Lung (tissue), 11 donors: ENCODE measurements at regions not wholly inside any gene's neighbourhood (a gene's known extent, or its start where the extent isn't known, plus 50 kb on each side); places are given as distances from the start of the nearest gene placed in this dataset.
A peak's percentile ranks its signal among the peaks of the same experiment; 100 is the strongest.

Experiments used
- ATAC-seq: fragments of 200-7000 bp; cut with Tn5 transposase; one replicate; pipeline ENCODE4 v1.9.1; 2020; ENCODE audit warnings: moderate number of reproducible peaks; ENCODE audit not compliant: insufficient read depth, low FRiP score
- DNase-seq, 3 donors: peaks; one replicate each; pipeline ENCODE4 v3.0.0-alpha.2; 2013 to 2017
- H3K27ac ChIP-seq, 2 donors: one replicate each; pipeline ENCODE4 v1.5.1; 2013; ENCODE audit warnings: mild to moderate bottlenecking in 2 of 2, moderate library complexity in 2 of 2, control low read depth in 1 of 2, inconsistent platforms in 1 of 2, low read depth in 1 of 2, low read length in 1 of 2
- H3K27me3 ChIP-seq, 3 donors: one replicate each; pipeline ENCODE4 v1.5.1; 2013; ENCODE audit warnings: low read length in 2 of 3; ENCODE audit not compliant: control insufficient read depth in 3 of 3, insufficient read depth in 3 of 3
- H3K36me3 ChIP-seq, 4 donors: one replicate each; pipeline ENCODE4 v1.5.1; 2013; ENCODE audit warnings: low read length in 4 of 4, mild to moderate bottlenecking in 1 of 4, moderate library complexity in 1 of 4; ENCODE audit not compliant: control insufficient read depth in 4 of 4, insufficient read depth in 4 of 4
- H3K4me1 ChIP-seq, 5 donors: one replicate each; pipeline ENCODE4 v1.5.1; 2013; ENCODE audit warnings: low read length in 5 of 5, mild to moderate bottlenecking in 2 of 5, moderate library complexity in 1 of 5; ENCODE audit not compliant: control insufficient read depth in 5 of 5, insufficient read depth in 5 of 5
- H3K4me3 ChIP-seq: one replicate; pipeline ENCODE4 v1.5.1; 2013; ENCODE audit warnings: mild to moderate bottlenecking, control low read depth, moderate library complexity
- H3K9ac ChIP-seq, 2 donors: one replicate each; pipeline ENCODE4 v1.5.1; 2013; ENCODE audit warnings: low read length in 2 of 2, control low read depth in 1 of 2; ENCODE audit not compliant: insufficient read depth in 1 of 2
- H3K9me3 ChIP-seq, 4 donors: one replicate each; pipeline ENCODE4 v1.5.1; 2013; ENCODE audit warnings: low read length in 3 of 4, mild to moderate bottlenecking in 1 of 4, moderate library complexity in 1 of 4; ENCODE audit not compliant: control insufficient read depth in 4 of 4, insufficient read depth in 3 of 4
- CTCF ChIP-seq: IDR thresholded peaks from 2 replicates; pipeline ENCODE4 v1.5.1; 2012; ENCODE audit warnings: mild to moderate bottlenecking; ENCODE audit errors: control extremely low read depth, extremely low read depth
- WGBS, 2 donors: extraction: QIAGEN DNeasy Blood & Tissue Kit; methylation state at CpG; one replicate each; pipeline ENCODE4 v1.1.7; 2013; 5-methylcytosine and 5-hydroxymethylcytosine counted together
- donor health status: control.
- donor health status: control.
- donor health status: Bipolar disorder and iron deficiency.
- donor health status: healthy.
- donor health status: DM: yes; HTN: yes; CAD: no.

- no peaks in the 10 kb centered on the region for H3K27me3 ChIP-seq
- H3K4me1 ChIP-seq, result peaks cover 0 to 19% (median 0%) of the 10 kb centered on the region in 5 donors
- no peaks in the 10 kb centered on the region for H3K36me3 ChIP-seq
- H3K27ac ChIP-seq, result no peak overlapping the region
- H3K4me3 ChIP-seq, result no peak overlapping the region
- no peak for TF ChIP-seq CTCF
- ATAC-seq, result no peak
- no peaks in the 10 kb centered on the region for H3K9me3 ChIP-seq
- H3K9ac ChIP-seq, result no peak overlapping the region
- peak in 1 of 3 donors; percentile 45 for DNase-seq
- 63 to 77% methylated on average over 5 of the region's 5 CpGs for WGBS, 2 donors
Measured at GRCh38 chr3:150147776-150148175, 177.1 kb upstream of the PFN2 start.

GRCh38 chr3:150146991-150147761 lies 176.5 kb upstream of the PFN2 start:
- peak; percentile 46 to 79 (median 67) for DNase-seq
- Histone ChIP-seq H3K4me1 (peaks cover 0 to 25% (median 0%) of the 10 kb centered on the region in 5 donors), H3K27ac (peak overlapping the region in 1 of 2 donors; percentile 28), H3K27me3 (no peaks in the 10 kb centered on the region), H3K4me3 (no peak overlapping the region), H3K36me3 (no peaks in the 10 kb centered on the region), H3K9ac (no peak overlapping the region), H3K9me3 (no peaks in the 10 kb centered on the region)
- 63 to 67% methylated on average over 10 of the region's 10 CpGs for WGBS, 2 donors
- peak; percentile 14 for ATAC-seq
- no peak for TF ChIP-seq CTCF

DNA sequence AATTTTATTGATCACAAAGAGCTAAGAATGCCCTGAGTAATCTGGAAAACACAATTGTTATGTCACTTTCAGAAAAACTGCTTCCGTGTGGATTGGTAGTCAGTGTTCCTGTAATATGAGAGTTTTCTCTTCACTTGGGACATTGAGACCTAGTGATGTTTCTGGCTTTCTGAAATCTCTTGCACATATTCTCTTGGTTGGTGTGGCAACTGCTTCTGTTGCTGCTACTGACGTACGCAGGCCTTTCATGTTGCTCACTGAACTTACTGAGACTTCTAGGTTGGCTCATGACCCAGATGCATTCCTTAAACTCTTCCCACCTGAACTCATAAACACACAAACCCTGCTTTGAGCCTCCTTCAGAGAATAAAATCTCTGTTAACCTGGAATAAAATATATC lies 175.0 kb upstream of the PFN2 start:
- Histone ChIP-seq H3K27me3 (no peaks in the 10 kb centered on the region), H3K27ac (no peak overlapping the region), H3K4me1 (peaks cover 0 to 40% (median 0%) of the 10 kb centered on the region in 5 donors), H3K36me3 (no peaks in the 10 kb centered on the region), H3K4me3 (no peak overlapping the region), H3K9me3 (peaks cover 0 to under 1% (median 0%) of the 10 kb centered on the region in 4 donors), H3K9ac (no peak overlapping the region)
- ATAC-seq (no peak), DNase-seq (peak; percentile 26 to 52 (median 47))
- no peak for TF ChIP-seq CTCF
- 93 to 99% methylated on average over 3 of the region's 3 CpGs for WGBS, 2 donors
